H1 (cell line): ENCODE measurements at regions not wholly inside any gene's neighbourhood (a gene's known extent, or its start where the extent isn't known, plus 50 kb on each side); places are given as distances from the start of the nearest gene placed in this dataset.

Experiments used
- BRCA1 ChIP-seq: IDR thresholded peaks from 2 replicates; pipeline ENCODE4 v1.6.1; 2012; ENCODE audit warnings: low read depth, low read length, improper control_type of control experiment
- CBX8 ChIP-seq: fragments of 300-800, 300-1000 bp; sonication (generic); IDR thresholded peaks from 2 replicates; pipeline ENCODE4 v1.7.1; 2016; ENCODE audit warnings: low read depth, low read length, borderline replicate concordance
- CHD1 ChIP-seq: IDR thresholded peaks from 2 replicates; pipeline ENCODE4 v1.6.1; 2012; ENCODE audit warnings: low read depth, low read length, improper control_type of control experiment
- CHD7 ChIP-seq: fragments of 300-600 bp; sonication (generic); IDR thresholded peaks from 2 replicates; pipeline ENCODE4 v1.7.1; 2012; ENCODE audit warnings: low read length, moderate library complexity, mild to moderate bottlenecking, inconsistent platforms; ENCODE audit not compliant: insufficient replicate concordance
- CTBP2 ChIP-seq: IDR thresholded peaks from 2 replicates; pipeline ENCODE4 v1.7.0; 2011; ENCODE audit warnings: borderline replicate concordance, mild to moderate bottlenecking, moderate library complexity, mixed read lengths, low read length; ENCODE audit not compliant: insufficient read depth, insufficient read length
- EP300 ChIP-seq, 2 experiments: IDR thresholded peaks; 1 replicate in 1 of 2; 2 replicates in 1 of 2; pipeline ENCODE4 v1.6.1; 2011 to 2012; ENCODE audit warnings: low read depth in 2 of 2, low read length in 2 of 2, mild to moderate bottlenecking in 2 of 2, borderline replicate concordance in 1 of 2, inconsistent platforms in 1 of 2, moderate library complexity in 1 of 2
- JUND ChIP-seq: IDR thresholded peaks from 2 replicates; pipeline ENCODE4 v1.6.1; 2011; ENCODE audit warnings: mild to moderate bottlenecking, improper control_type of control experiment, low read length
- POLR2A ChIP-seq, 2 experiments: IDR thresholded peaks; 1 replicate in 1 of 2; 2 replicates in 1 of 2; pipeline ENCODE4 v1.6.1; 2011; ENCODE audit warnings: low read depth in 2 of 2, low read length in 2 of 2, mild to moderate bottlenecking in 2 of 2; ENCODE audit errors: control extremely low read depth in 1 of 2
- RXRA ChIP-seq: IDR thresholded peaks from 2 replicates; pipeline ENCODE4 v1.6.1; 2011; ENCODE audit warnings: low read depth, mild to moderate bottlenecking, low read length, moderate library complexity; ENCODE audit not compliant: insufficient read depth

DNA sequence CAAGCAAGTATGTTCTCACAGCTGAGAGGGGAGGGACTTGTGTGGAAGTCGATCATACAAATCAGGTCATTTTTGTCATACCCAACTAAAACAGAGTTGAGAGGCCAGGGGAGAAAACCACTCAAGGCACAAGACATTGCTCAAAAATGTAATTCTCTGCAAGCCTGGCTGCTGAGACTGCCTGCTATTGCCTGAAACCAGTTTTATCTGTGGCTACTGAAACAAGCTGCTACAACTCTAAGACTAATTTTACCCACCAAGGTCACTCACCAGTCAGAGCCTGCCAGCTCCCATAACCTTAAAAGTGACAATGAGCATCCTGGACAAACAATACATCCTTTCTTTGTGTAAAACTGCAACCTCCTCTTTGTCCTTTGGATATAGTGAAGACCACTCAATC, 54.1 kb upstream of the CST7 start (continued):
- TF ChIP-seq CHD7 (no peak), RXRA (no peak), JUND (no peak), CTBP2 (no peak), CHD1 (no peak), CBX8 (no peak), BRCA1 (no peak), POLR2A (IDR thresholded peaks at IDR 0.05; ENCODE audit: control extremely low read depth in 1 of 2, low read depth in 2 of 2, low read length in 2 of 2) (no peak), EP300 (IDR thresholded peaks at IDR 0.05; ENCODE audit: borderline replicate concordance in 1 of 2, low read depth in 2 of 2, low read length in 2 of 2) (no peak)
